Small intestine (tissue), 7 donors: ENCODE measurements at regions not wholly inside any gene's neighbourhood (a gene's known extent, or its start where the extent isn't known, plus 50 kb on each side); places are given as distances from the start of the nearest gene placed in this dataset.

Experiments used
- DNase-seq, 2 donors: peaks; one replicate each; pipeline versions ENCODE4 v3.0.0 to v3.0.0-alpha.2; 2013
- FAIRE-seq: peaks from 2 replicates; lab custom pipeline; 2012; peaks lifted over from hg19 to GRCh38; lab: Jason Lieb, UNC
- H3K27ac ChIP-seq, 3 donors: one replicate each; pipeline ENCODE4 v1.5.1; 2013; ENCODE audit warnings: low read length in 2 of 3, mild to moderate bottlenecking in 2 of 3, control low read depth in 1 of 3, inconsistent platforms in 1 of 3, low read depth in 1 of 3, moderate library complexity in 1 of 3
- H3K27me3 ChIP-seq, 3 donors: one replicate each; pipeline ENCODE4 v1.6.1; 2013; ENCODE audit warnings: low read length in 3 of 3, inconsistent platforms in 1 of 3; ENCODE audit not compliant: control insufficient read depth in 3 of 3, insufficient read depth in 3 of 3
- H3K36me3 ChIP-seq, 3 donors: one replicate each; pipeline ENCODE4 v1.6.1; 2013; ENCODE audit warnings: low read length in 3 of 3, inconsistent platforms in 1 of 3, low read depth in 1 of 3, mild to moderate bottlenecking in 1 of 3, moderate library complexity in 1 of 3; ENCODE audit not compliant: control insufficient read depth in 3 of 3, insufficient read depth in 2 of 3
- H3K4me1 ChIP-seq, 3 donors: one replicate each; pipeline ENCODE4 v1.6.1; 2013; ENCODE audit warnings: low read length in 2 of 3, inconsistent platforms in 1 of 3, low read depth in 1 of 3, mild to moderate bottlenecking in 1 of 3, moderate library complexity in 1 of 3; ENCODE audit not compliant: control insufficient read depth in 3 of 3, insufficient read depth in 2 of 3
- H3K4me3 ChIP-seq, 3 donors: one replicate each; pipeline ENCODE4 v1.5.1; 2013; ENCODE audit warnings: low read length in 3 of 3, control low read depth in 1 of 3, inconsistent platforms in 1 of 3, low read depth in 1 of 3, mild to moderate bottlenecking in 1 of 3, moderate library complexity in 1 of 3
- H3K9me3 ChIP-seq, 2 donors: one replicate each; pipeline ENCODE4 v1.6.1; 2013; ENCODE audit warnings: low read depth in 1 of 2, low read length in 1 of 2; ENCODE audit not compliant: control insufficient read depth in 2 of 2, insufficient read depth in 1 of 2
- WGBS, 3 donors: extraction: QIAGEN DNeasy Blood & Tissue Kit; methylation state at CpG; one replicate each; pipeline ENCODE4 v1.1.7; 2013; 5-methylcytosine and 5-hydroxymethylcytosine counted together
- donor health status: healthy with polysubstance abuse.
- donor health status: control.
- donor health status: control.
- donor health status: Bipolar disorder and iron deficiency.
- donor health status: healthy.

DNA sequence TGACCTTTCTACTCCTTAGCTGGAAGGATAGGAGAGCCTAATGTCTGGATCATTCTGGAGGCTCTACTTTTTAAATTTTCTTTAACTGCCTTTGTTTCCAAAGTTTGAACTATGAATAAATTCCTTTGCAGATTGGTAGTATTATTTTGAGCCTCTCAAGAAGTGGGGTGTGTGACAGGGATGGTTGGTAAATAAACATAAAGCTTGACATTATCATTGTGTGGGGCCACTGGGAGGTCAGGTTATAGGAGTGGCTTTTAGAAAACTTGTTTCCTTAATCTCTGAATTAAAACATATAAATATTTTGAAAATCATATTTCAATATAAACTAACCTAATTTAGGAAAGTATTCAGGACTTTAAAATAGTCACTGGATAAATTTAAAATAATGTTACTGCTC lies 89.3 kb downstream of the OTOL1 start:
- FAIRE-seq = no peak
- Histone ChIP-seq H3K4me3 (no peak overlapping the region), H3K4me1 (no peaks in the 10 kb centered on the region), H3K27me3 (no peaks in the 10 kb centered on the region), H3K36me3 (no peaks in the 10 kb centered on the region), H3K27ac (no peak overlapping the region), H3K9me3 (peaks cover 0 to 8% of the 10 kb centered on the region in 2 donors)
- no peak for DNase-seq

DNA sequence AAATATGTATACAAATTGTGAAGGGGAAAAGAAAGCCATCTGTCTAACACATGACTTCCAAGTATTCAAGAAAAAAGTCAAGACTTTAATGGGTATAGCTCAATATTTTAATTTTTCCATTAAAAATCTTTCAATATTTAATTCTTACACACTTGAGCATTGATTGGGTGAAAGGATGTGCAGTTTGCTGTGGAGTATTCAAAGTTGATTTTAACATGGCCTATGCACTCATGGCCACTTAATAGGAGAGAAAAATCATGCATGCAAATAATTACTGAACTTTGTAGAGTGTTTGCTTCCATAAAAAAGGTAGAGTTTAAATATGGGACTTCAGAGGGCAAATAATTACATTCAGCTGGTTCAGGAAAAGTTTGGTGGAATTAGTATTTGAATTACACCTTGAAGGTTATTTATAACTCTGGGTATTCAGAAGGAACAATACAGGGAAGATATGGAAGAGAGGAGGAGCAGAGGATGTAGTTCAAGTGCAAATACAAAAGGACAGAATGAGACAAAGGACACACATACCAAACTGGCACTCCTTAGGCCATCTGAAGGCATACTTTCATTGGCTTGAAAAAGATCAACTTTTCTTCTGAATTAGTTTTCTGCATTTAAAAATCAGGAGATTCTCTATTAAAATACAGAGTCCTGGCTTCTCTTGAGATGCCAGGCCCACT lies 90.1 kb downstream of the OTOL1 start:
- no peaks in the 10 kb centered on the region for H3K36me3 ChIP-seq
- H3K4me3 ChIP-seq = no peak overlapping the region
- no peak for FAIRE-seq
- no peaks in the 10 kb centered on the region for H3K27me3 ChIP-seq
- no peaks in the 10 kb centered on the region for H3K4me1 ChIP-seq
- H3K9me3 ChIP-seq = peaks cover 0 to 8% of the 10 kb centered on the region in 2 donors
- no peak for DNase-seq
- no peak overlapping the region for H3K27ac ChIP-seq

DNA sequence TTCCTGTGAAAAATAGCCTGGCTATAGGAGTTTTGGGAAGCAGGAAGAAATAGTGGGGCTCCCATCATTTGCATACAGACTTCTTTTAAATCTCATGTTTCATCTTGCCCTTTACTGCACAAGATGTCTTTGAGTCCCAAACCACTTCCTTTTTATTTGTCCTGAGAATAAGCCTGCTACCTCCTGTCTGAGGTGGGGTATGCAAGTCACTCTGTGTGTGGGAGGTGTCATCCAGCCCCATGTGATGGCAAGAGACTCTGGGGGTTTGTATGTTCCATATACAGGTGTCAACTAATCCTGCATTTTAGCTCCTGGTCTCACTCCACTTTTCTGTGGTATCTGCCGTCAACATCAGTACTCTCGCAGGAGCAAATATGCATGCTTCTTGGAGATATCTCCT lies 102.0 kb downstream of the OTOL1 start:
- 92 to 95% (median 92%) methylated on average over 2 of the region's 2 CpGs for WGBS, 3 donors
- no peak overlapping the region for H3K27ac ChIP-seq
- no peaks in the 10 kb centered on the region for H3K27me3 ChIP-seq
- H3K4me1 ChIP-seq = no peaks in the 10 kb centered on the region
- no peaks in the 10 kb centered on the region for H3K36me3 ChIP-seq
- FAIRE-seq (no peak), DNase-seq (no peak)
- no peak overlapping the region for H3K4me3 ChIP-seq
- H3K9me3 ChIP-seq = no peaks in the 10 kb centered on the region

DNA sequence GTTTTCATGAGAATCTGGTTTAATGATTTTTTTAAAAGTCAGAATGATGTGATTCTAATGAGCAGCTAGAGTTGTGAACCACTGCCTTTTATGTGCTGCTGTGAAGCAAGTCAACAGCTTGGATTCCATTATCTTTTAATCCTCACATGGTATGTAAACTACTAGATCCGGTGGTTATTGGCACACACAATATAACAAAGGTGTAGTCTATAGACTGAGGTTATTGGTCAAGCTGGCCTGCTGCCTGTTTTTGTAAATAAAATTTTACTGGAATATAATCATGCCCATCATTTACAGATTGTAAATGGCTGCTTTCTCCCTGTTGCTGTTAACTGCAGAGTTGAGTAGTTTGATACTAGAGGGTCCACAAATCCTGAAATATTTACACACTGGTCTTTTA lies 103.1 kb downstream of the OTOL1 start:
- DNase-seq = no peak
- H3K4me1 ChIP-seq = no peaks in the 10 kb centered on the region
- no peak overlapping the region for H3K4me3 ChIP-seq
- no peak overlapping the region for H3K27ac ChIP-seq
- 4 to 38% (median 22%) methylated on average over 1 of the region's 1 CpG for WGBS, 3 donors
- no peaks in the 10 kb centered on the region for H3K36me3 ChIP-seq
- no peaks in the 10 kb centered on the region for H3K9me3 ChIP-seq
- FAIRE-seq = no peak
- no peaks in the 10 kb centered on the region for H3K27me3 ChIP-seq

DNA sequence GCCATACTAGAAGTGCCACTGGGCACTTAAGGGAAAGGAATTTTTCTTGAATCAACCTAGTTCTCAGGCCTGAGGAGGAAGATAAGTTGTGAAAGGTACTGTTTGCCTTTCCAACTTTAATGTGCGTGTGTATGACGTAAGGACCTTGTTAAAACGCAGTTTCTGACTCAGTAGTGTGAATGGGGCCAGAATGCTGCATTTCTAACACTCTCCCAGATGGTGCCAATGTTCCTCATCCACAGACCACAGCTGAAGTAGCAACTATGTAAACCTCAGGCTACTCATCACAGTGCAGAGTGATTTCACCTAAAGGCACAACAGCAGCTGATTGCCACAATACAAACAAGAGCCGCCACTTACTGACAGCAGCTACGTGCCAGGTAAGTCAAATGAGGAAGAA lies 103.6 kb downstream of the OTOL1 start:
- DNase-seq (no peak), FAIRE-seq (no peak)
- Histone ChIP-seq H3K4me1 (no peaks in the 10 kb centered on the region), H3K27me3 (no peaks in the 10 kb centered on the region), H3K27ac (no peak overlapping the region), H3K4me3 (no peak overlapping the region), H3K9me3 (no peaks in the 10 kb centered on the region), H3K36me3 (no peaks in the 10 kb centered on the region)
- 50 to 68% (median 52%) methylated on average over 5 of the region's 5 CpGs for WGBS, 3 donors

DNA sequence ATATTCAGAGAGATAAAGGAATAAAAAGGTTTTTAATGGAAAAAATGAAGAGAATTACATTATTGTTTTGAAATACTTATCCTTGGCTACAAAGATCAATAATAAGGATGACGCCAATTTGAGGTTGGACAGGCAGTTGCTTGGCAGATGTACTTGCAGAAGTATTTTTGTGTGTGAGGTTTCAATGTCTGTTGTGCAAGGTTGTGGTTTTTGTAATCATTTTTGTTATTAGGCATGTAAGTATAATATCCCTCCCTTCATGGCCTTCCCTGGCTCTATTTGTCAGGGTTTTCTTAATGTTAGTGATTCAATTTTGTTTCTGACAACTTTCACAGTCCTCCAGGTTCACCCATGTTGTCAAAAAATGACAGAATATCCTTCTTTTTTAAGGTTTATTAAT lies 105.9 kb downstream of the OTOL1 start:
- H3K27ac ChIP-seq = no peak overlapping the region
- no peaks in the 10 kb centered on the region for H3K9me3 ChIP-seq
- H3K4me3 ChIP-seq = no peak overlapping the region
- no peaks in the 10 kb centered on the region for H3K27me3 ChIP-seq
- FAIRE-seq (no peak), DNase-seq (no peak)
- no peaks in the 10 kb centered on the region for H3K4me1 ChIP-seq
- no peaks in the 10 kb centered on the region for H3K36me3 ChIP-seq
- 72 to 81% (median 75%) methylated on average over 1 of the region's 1 CpG for WGBS, 3 donors

DNA sequence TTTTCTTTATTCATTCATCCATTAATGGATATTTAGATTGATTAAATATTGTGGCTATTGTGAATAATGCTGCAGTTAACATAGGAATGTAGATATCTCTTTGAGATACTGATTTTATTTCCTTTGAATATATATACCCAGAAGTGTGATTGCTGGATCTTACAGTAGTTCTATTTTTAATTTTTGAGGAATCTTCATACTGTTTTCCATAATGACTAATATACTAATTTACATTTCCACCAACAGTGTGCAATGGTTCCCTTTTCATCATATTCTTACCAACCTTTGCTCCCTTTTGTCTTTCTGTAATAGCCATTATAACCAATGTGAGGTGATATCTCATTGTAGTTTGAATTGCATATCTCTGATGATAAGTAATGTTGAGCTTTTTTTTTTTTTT lies 106.3 kb downstream of the OTOL1 start:
- H3K36me3 ChIP-seq = no peaks in the 10 kb centered on the region
- no peak overlapping the region for H3K27ac ChIP-seq
- H3K4me3 ChIP-seq = no peak overlapping the region
- no peaks in the 10 kb centered on the region for H3K9me3 ChIP-seq
- no peaks in the 10 kb centered on the region for H3K27me3 ChIP-seq
- DNase-seq = no peak
- no peak for FAIRE-seq
- H3K4me1 ChIP-seq = no peaks in the 10 kb centered on the region

DNA sequence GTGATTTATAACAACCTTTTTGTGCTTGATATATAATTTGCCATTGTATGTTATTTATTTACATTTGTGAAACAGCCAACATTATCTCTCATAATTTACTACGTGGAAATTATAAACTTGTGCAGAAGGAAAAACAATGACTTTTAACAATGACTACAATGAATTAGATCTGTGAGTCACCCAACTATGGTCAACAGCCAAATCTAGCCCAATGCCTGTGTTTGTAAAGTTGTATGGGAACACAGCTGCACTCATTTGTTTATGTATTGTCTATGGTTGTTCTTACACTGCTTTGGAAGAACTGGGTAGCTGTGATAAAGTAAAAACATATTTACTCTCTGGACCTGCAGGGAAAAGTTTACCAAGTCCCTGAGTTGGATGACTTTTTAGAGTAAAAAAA lies 110.4 kb downstream of the OTOL1 start:
- no peaks in the 10 kb centered on the region for H3K36me3 ChIP-seq
- no peaks in the 10 kb centered on the region for H3K4me1 ChIP-seq
- 33 to 42% (median 35%) methylated on average over 1 of the region's 1 CpG for WGBS, 3 donors
- no peaks in the 10 kb centered on the region for H3K9me3 ChIP-seq
- no peak overlapping the region for H3K27ac ChIP-seq
- DNase-seq (no peak), FAIRE-seq (no peak)
- H3K4me3 ChIP-seq = no peak overlapping the region
- H3K27me3 ChIP-seq = no peaks in the 10 kb centered on the region

DNA sequence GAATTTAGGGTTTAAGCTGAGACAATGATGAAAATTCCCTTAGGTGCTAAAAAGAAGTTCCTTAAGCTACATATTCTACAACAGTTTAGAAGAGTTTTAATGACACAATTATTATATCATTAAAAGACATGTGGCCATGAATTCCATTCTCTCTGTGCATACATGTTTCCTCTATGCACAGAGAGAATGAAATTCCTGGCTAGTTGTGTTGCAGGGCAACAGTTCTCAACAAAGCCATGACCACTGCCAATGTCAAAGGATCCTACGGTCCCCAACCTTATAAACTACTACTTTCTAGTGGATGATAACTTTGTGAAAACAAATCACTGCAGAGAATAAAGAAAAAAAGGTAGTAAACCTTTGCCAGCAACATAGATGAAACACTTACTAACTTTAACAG lies 122.7 kb downstream of the OTOL1 start:
- H3K4me1 ChIP-seq = no peaks in the 10 kb centered on the region
- H3K27me3 ChIP-seq = no peaks in the 10 kb centered on the region
- no peaks in the 10 kb centered on the region for H3K36me3 ChIP-seq
- H3K9me3 ChIP-seq = no peaks in the 10 kb centered on the region
- WGBS, 3 donors = 79 to 90% (median 80%) methylated on average over 1 of the region's 1 CpG
- DNase-seq (no peak), FAIRE-seq (no peak)
- no peak overlapping the region for H3K27ac ChIP-seq
- H3K4me3 ChIP-seq = no peak overlapping the region
